ENCODE measurements at regions not wholly inside any gene's neighbourhood (a gene's known extent, or its start where the extent isn't known, plus 50 kb on each side); places are given as distances from the start of the nearest gene placed in this dataset.

GRCh38 chr9:118463419-118463818 is 759.2 kb downstream of the TLR4 start:
- Histone ChIP-seq H3K4me3 (ENCODE audit: low read depth, low read length) (no peak overlapping the region), H3K9me3 (ENCODE audit: control insufficient read depth in 2 of 2, low read length in 2 of 2) (no peaks in the 10 kb centered on the region), H3K27me3 (ENCODE audit: control insufficient read depth, insufficient read depth, low read length) (no peaks in the 10 kb centered on the region), H3K27ac (ENCODE audit: insufficient read depth, low read length, poor library complexity, severe bottlenecking) (no peak overlapping the region), H3K4me1 (ENCODE audit: control insufficient read depth, insufficient read depth, low read length, poor library complexity, severe bottlenecking) (no peaks in the 10 kb centered on the region), H3K36me3 (ENCODE audit: control insufficient read depth, insufficient read depth, low read length) (no peaks in the 10 kb centered on the region)
- Mint-ChIP-seq H3K36me3 (no peaks in the 10 kb centered on the region), H3K4me3 (no peak overlapping the region), H3K9me3 (peaks cover 0 to 8% (median 1%) of the 10 kb centered on the region in 7 donors), H3K27ac (no peak overlapping the region), H3K4me1 (no peaks in the 10 kb centered on the region), H3K27me3 (peaks cover 4% of the 10 kb centered on the region)
- no peak for DNase-seq
- no peak for ATAC-seq (ENCODE audit: low read depth in 2 of 2)

DNA sequence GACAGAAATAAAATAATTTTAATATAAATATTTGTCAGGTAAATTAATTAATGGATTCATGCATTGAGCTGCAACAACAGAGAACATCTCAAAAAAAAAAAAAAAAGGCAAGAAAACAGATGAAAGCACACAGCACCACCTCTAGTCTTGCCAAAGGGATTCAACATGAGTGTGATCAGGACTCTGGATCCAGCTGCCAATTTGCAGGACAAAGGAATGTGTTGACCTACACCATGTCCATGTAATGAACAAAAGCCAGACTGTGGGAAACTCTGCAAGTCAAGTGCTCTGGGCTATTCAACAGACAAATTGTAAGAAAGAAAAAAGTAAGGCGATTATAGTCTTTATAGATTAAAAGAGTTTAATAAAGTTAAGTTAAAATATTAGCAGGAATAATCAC is 769.3 kb downstream of the TLR4 start:
- H3K27ac ChIP-seq (ENCODE audit: insufficient read depth, low read length, poor library complexity, severe bottlenecking), result no peak overlapping the region
- Mint-ChIP-seq H3K4me3 (no peak overlapping the region), H3K27me3 (no peaks in the 10 kb centered on the region), H3K36me3 (no peaks in the 10 kb centered on the region), H3K4me1 (peaks cover 0 to 5% (median 0%) of the 10 kb centered on the region in 4 donors), H3K9me3 (peaks cover 0 to 20% (median 11%) of the 10 kb centered on the region in 7 donors), H3K27ac (no peak overlapping the region)
- no peaks in the 10 kb centered on the region for H3K9me3 ChIP-seq (ENCODE audit: control insufficient read depth in 2 of 2, low read length in 2 of 2)
- DNase-seq (no peak), ATAC-seq (ENCODE audit: low read depth in 2 of 2) (no peak)
- H3K27me3 ChIP-seq (ENCODE audit: control insufficient read depth, insufficient read depth, low read length), result no peaks in the 10 kb centered on the region
- no peak overlapping the region for H3K4me3 ChIP-seq (ENCODE audit: low read depth, low read length)
- H3K36me3 ChIP-seq (ENCODE audit: control insufficient read depth, insufficient read depth, low read length), result no peaks in the 10 kb centered on the region
- H3K4me1 ChIP-seq (ENCODE audit: control insufficient read depth, insufficient read depth, low read length, poor library complexity, severe bottlenecking), result no peaks in the 10 kb centered on the region

DNA sequence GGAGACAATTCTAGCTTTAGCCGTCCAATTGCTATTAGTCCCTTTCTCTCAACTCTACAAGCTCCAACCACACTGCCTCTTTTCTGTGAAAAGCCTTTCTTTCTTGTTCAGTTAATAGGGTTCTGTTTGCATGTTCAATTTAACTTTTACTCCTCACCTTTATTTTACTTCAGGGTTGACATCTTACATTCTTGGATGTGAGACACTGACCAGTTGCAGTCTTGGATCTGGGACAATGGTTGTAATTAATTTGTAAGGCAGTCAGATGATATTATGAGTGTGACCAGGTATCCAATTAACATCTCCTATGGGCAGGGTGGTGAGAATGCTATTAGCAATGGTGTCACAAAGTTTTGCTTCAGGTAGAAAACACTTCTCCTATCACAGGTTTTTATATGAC is 774.5 kb downstream of the TLR4 start:
- H3K27me3 ChIP-seq (ENCODE audit: control insufficient read depth, insufficient read depth, low read length), result no peaks in the 10 kb centered on the region
- H3K27ac Mint-ChIP-seq, result no peak overlapping the region
- H3K4me1 Mint-ChIP-seq, result peaks cover 0 to 3% (median 0%) of the 10 kb centered on the region in 4 donors

GRCh38 chr9:118482306-118482705 is 778.1 kb downstream of the TLR4 start:
- Histone ChIP-seq H3K27ac (ENCODE audit: insufficient read depth, low read length, poor library complexity, severe bottlenecking) (no peak overlapping the region), H3K27me3 (ENCODE audit: control insufficient read depth, insufficient read depth, low read length) (no peaks in the 10 kb centered on the region), H3K36me3 (ENCODE audit: control insufficient read depth, insufficient read depth, low read length) (no peaks in the 10 kb centered on the region), H3K4me3 (ENCODE audit: low read depth, low read length) (no peak overlapping the region), H3K4me1 (ENCODE audit: control insufficient read depth, insufficient read depth, low read length, poor library complexity, severe bottlenecking) (no peaks in the 10 kb centered on the region), H3K9me3 (ENCODE audit: control insufficient read depth in 2 of 2, low read length in 2 of 2) (no peaks in the 10 kb centered on the region)
- no peaks in the 10 kb centered on the region for H3K27me3 Mint-ChIP-seq
- no peaks in the 10 kb centered on the region for H3K4me1 Mint-ChIP-seq
- H3K27ac Mint-ChIP-seq, result no peak overlapping the region
- no peak overlapping the region for H3K4me3 Mint-ChIP-seq
- no peak for DNase-seq
- no peaks in the 10 kb centered on the region for H3K36me3 Mint-ChIP-seq
- ATAC-seq (ENCODE audit: low read depth in 2 of 2), result no peak
- peaks cover 0 to 21% (median 9%) of the 10 kb centered on the region in 7 donors for H3K9me3 Mint-ChIP-seq

More for the DNA sequence above, 774.5 kb downstream of the TLR4 start:
- ATAC-seq (ENCODE audit: low read depth in 2 of 2) (no peak), DNase-seq (no peak)
- Mint-ChIP-seq H3K27me3 (no peaks in the 10 kb centered on the region), H3K36me3 (no peaks in the 10 kb centered on the region), H3K4me3 (no peak overlapping the region), H3K9me3 (peaks cover 0 to 27% (median 6%) of the 10 kb centered on the region in 7 donors)
- Histone ChIP-seq H3K36me3 (ENCODE audit: control insufficient read depth, insufficient read depth, low read length) (no peaks in the 10 kb centered on the region), H3K4me3 (ENCODE audit: low read depth, low read length) (no peak overlapping the region), H3K9me3 (ENCODE audit: control insufficient read depth in 2 of 2, low read length in 2 of 2) (no peaks in the 10 kb centered on the region), H3K4me1 (ENCODE audit: control insufficient read depth, insufficient read depth, low read length, poor library complexity, severe bottlenecking) (no peaks in the 10 kb centered on the region), H3K27ac (ENCODE audit: insufficient read depth, low read length, poor library complexity, severe bottlenecking) (no peak overlapping the region)

DNA sequence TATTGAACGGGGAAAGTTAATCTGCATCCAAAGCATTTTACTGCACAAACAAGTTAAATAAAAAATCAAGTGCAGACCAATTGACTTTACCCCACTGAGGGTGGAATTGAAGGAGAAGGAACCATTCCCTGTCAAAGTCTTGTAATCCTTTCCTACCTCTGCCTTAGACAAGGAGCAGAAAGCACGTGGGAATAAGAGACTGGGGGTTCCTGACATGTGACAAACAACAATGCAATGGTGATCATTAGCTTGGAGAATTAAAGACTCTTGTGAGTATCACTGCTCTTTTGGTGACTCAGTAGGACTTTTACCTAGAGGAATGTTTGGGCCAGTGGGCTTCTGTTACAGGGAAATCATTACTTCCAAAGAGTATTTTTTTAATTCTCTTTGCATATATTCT is 779.5 kb downstream of the TLR4 start:
- Mint-ChIP-seq H3K9me3 (peaks cover 0 to 20% (median 9%) of the 10 kb centered on the region in 7 donors), H3K4me3 (no peak overlapping the region), H3K27me3 (no peaks in the 10 kb centered on the region), H3K36me3 (no peaks in the 10 kb centered on the region), H3K27ac (no peak overlapping the region), H3K4me1 (no peaks in the 10 kb centered on the region)
- DNase-seq (no peak), ATAC-seq (ENCODE audit: low read depth in 2 of 2) (no peak)
- no peak overlapping the region for H3K4me3 ChIP-seq (ENCODE audit: low read depth, low read length)
- H3K27me3 ChIP-seq (ENCODE audit: control insufficient read depth, insufficient read depth, low read length), result no peaks in the 10 kb centered on the region
- no peak overlapping the region for H3K27ac ChIP-seq (ENCODE audit: insufficient read depth, low read length, poor library complexity, severe bottlenecking)
- H3K4me1 ChIP-seq (ENCODE audit: control insufficient read depth, insufficient read depth, low read length, poor library complexity, severe bottlenecking), result no peaks in the 10 kb centered on the region
- H3K36me3 ChIP-seq (ENCODE audit: control insufficient read depth, insufficient read depth, low read length), result no peaks in the 10 kb centered on the region
- no peaks in the 10 kb centered on the region for H3K9me3 ChIP-seq (ENCODE audit: control insufficient read depth in 2 of 2, low read length in 2 of 2)

GRCh38 chr9:118503236-118503635 is 799.0 kb downstream of the TLR4 start:
- Histone ChIP-seq H3K4me3 (ENCODE audit: low read depth, low read length) (no peak overlapping the region), H3K27me3 (ENCODE audit: control insufficient read depth, insufficient read depth, low read length) (no peaks in the 10 kb centered on the region), H3K9me3 (ENCODE audit: control insufficient read depth in 2 of 2, low read length in 2 of 2) (no peaks in the 10 kb centered on the region), H3K36me3 (ENCODE audit: control insufficient read depth, insufficient read depth, low read length) (no peaks in the 10 kb centered on the region), H3K27ac (ENCODE audit: insufficient read depth, low read length, poor library complexity, severe bottlenecking) (no peak overlapping the region), H3K4me1 (ENCODE audit: control insufficient read depth, insufficient read depth, low read length, poor library complexity, severe bottlenecking) (no peaks in the 10 kb centered on the region)
- H3K4me3 Mint-ChIP-seq, result no peak overlapping the region
- no peaks in the 10 kb centered on the region for H3K4me1 Mint-ChIP-seq
- no peak overlapping the region for H3K27ac Mint-ChIP-seq
- no peaks in the 10 kb centered on the region for H3K36me3 Mint-ChIP-seq
- no peak for DNase-seq
- H3K9me3 Mint-ChIP-seq, result peaks cover 2 to 32% (median 12%) of the 10 kb centered on the region in 7 donors
- no peak for ATAC-seq (ENCODE audit: low read depth in 2 of 2)
- H3K27me3 Mint-ChIP-seq, result no peaks in the 10 kb centered on the region

DNA sequence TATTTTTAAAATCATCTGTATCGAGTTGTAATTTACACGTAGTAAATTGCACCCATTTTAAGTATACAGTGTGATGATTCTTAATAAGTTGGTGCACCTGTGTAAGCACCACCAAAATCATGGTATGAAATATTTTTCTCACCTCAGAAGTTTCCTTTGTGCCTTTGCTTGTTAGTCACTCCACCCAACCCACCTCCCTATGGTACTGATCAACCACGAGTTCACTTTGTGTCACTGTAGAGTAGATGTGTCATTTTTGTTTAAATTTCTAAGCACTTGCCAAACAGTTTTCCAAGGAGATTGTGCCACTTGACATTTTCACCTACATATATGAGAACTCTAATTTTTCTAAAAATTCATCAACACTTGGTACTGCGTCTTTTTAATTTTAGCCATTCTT is 806.5 kb downstream of the TLR4 start:
- no peak for DNase-seq
- H3K27ac Mint-ChIP-seq, result no peak overlapping the region
- H3K36me3 Mint-ChIP-seq, result no peaks in the 10 kb centered on the region
- H3K4me3 ChIP-seq (ENCODE audit: low read depth, low read length), result no peak overlapping the region
- no peaks in the 10 kb centered on the region for H3K4me1 Mint-ChIP-seq
- no peaks in the 10 kb centered on the region for H3K36me3 ChIP-seq (ENCODE audit: control insufficient read depth, insufficient read depth, low read length)
- H3K4me3 Mint-ChIP-seq, result no peak overlapping the region
- no peaks in the 10 kb centered on the region for H3K27me3 ChIP-seq (ENCODE audit: control insufficient read depth, insufficient read depth, low read length)
- no peaks in the 10 kb centered on the region for H3K27me3 Mint-ChIP-seq
- H3K27ac ChIP-seq (ENCODE audit: insufficient read depth, low read length, poor library complexity, severe bottlenecking), result no peak overlapping the region
- no peaks in the 10 kb centered on the region for H3K9me3 ChIP-seq (ENCODE audit: control insufficient read depth in 2 of 2, low read length in 2 of 2)
- H3K4me1 ChIP-seq (ENCODE audit: control insufficient read depth, insufficient read depth, low read length, poor library complexity, severe bottlenecking), result no peaks in the 10 kb centered on the region
- ATAC-seq (ENCODE audit: low read depth in 2 of 2), result no peak
- peaks cover 3 to 19% (median 8%) of the 10 kb centered on the region in 7 donors for H3K9me3 Mint-ChIP-seq

DNA sequence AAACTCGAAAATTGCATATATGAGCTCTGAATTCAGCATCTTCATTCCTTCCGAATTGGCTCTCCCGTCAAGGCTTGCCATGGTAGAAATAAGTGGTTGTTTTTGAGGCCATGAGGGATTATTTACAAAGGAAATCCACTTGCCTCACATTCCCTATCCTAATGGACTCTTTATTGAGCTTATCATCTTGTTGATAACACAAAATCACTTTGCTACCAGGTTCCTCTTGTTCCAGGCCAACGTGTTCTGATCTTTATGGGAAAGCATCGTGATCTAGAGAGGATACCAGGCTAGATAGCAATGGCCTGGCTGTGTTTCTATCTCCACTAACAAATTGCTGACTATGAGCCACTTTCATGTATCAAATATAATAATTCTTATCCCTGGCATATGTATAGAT is 811.7 kb downstream of the TLR4 start:
- no peak for ATAC-seq (ENCODE audit: low read depth in 2 of 2)
- H3K36me3 Mint-ChIP-seq, result no peaks in the 10 kb centered on the region
- DNase-seq, result no peak

More for the DNA sequence above, 811.7 kb downstream of the TLR4 start:
- Histone ChIP-seq H3K36me3 (ENCODE audit: control insufficient read depth, insufficient read depth, low read length) (no peaks in the 10 kb centered on the region), H3K9me3 (ENCODE audit: control insufficient read depth in 2 of 2, low read length in 2 of 2) (no peaks in the 10 kb centered on the region), H3K4me3 (ENCODE audit: low read depth, low read length) (no peak overlapping the region), H3K4me1 (ENCODE audit: control insufficient read depth, insufficient read depth, low read length, poor library complexity, severe bottlenecking) (no peaks in the 10 kb centered on the region), H3K27me3 (ENCODE audit: control insufficient read depth, insufficient read depth, low read length) (no peaks in the 10 kb centered on the region), H3K27ac (ENCODE audit: insufficient read depth, low read length, poor library complexity, severe bottlenecking) (no peak overlapping the region)
- no peak overlapping the region for H3K27ac Mint-ChIP-seq
- H3K4me1 Mint-ChIP-seq, result no peaks in the 10 kb centered on the region
- no peaks in the 10 kb centered on the region for H3K27me3 Mint-ChIP-seq
- H3K9me3 Mint-ChIP-seq, result peaks cover 0 to 13% (median 0%) of the 10 kb centered on the region in 7 donors
- H3K4me3 Mint-ChIP-seq, result no peak overlapping the region
